MM.1S (cell line): ENCODE measurements at regions not wholly inside any gene's neighbourhood (a gene's known extent, or its start where the extent isn't known, plus 50 kb on each side); places are given as distances from the start of the nearest gene placed in this dataset.

Source experiments
- DNase-seq: peaks from one replicate; pipeline ENCODE4 v3.0.0-alpha.2; 2015
- H2AFZ ChIP-seq: fragments of 300-600 bp; sonication (generic); 2 replicates; pipeline ENCODE4 v1.6.0; 2016; ENCODE audit warnings: antibody characterized with exemption, low read length
- H3F3A ChIP-seq: fragments of 300-600 bp; sonication (generic); 2 replicates; pipeline ENCODE4 v1.6.1; 2016; ENCODE audit warnings: mild to moderate bottlenecking, antibody characterized with exemption, low read length, moderate library complexity, mixed read lengths; ENCODE audit not compliant: insufficient read depth
- H3K27ac ChIP-seq: fragments of 300-600 bp; sonication (generic); 2 replicates; pipeline ENCODE4 v1.5.1; 2016; ENCODE audit warnings: mild to moderate bottlenecking, low read length
- H3K27me3 ChIP-seq: fragments of 300-600 bp; sonication (generic); replicated peaks from 2 replicates; pipeline ENCODE4 v1.6.0; 2016; ENCODE audit warnings: low read length; ENCODE audit not compliant: insufficient read depth
- H3K36me3 ChIP-seq: fragments of 300-600 bp; sonication (generic); replicated peaks from 2 replicates; pipeline ENCODE4 v1.6.1; 2016; ENCODE audit warnings: mild to moderate bottlenecking, low read length, mixed read lengths; ENCODE audit not compliant: insufficient read depth
- H3K4me1 ChIP-seq: fragments of 300-600 bp; sonication (generic); 2 replicates; pipeline ENCODE4 v1.6.1; 2016; ENCODE audit warnings: low read length, mixed read lengths
- H3K4me2 ChIP-seq: fragments of 300-600 bp; sonication (generic); 2 replicates; pipeline ENCODE4 v1.6.0; 2016; ENCODE audit warnings: low read depth, low read length
- H3K4me3 ChIP-seq: fragments of 300-600 bp; sonication (generic); 2 replicates; pipeline ENCODE4 v1.5.1; 2016; ENCODE audit warnings: low read length, mixed read lengths
- H3K79me2 ChIP-seq: fragments of 300-600 bp; sonication (generic); 2 replicates; pipeline ENCODE4 v1.6.1; 2016; ENCODE audit warnings: mixed run types, low read length, mixed read lengths
- H3K9ac ChIP-seq: fragments of 300-600 bp; sonication (generic); 2 replicates; pipeline ENCODE4 v1.6.1; 2016; ENCODE audit warnings: low read length, mixed read lengths
- H3K9me2 ChIP-seq: fragments of 300-600 bp; sonication (generic); replicated peaks from 2 replicates; pipeline ENCODE4 v1.6.1; 2016; ENCODE audit warnings: mild to moderate bottlenecking, low read length, mixed read lengths; ENCODE audit not compliant: insufficient read depth
- H3K9me3 ChIP-seq: fragments of 300-600 bp; sonication (generic); replicated peaks from 2 replicates; pipeline ENCODE4 v1.6.1; 2016; ENCODE audit warnings: mild to moderate bottlenecking, low read length, mixed read lengths; ENCODE audit not compliant: insufficient read depth
- H4K20me1 ChIP-seq: fragments of 300-600 bp; sonication (generic); 2 replicates; pipeline ENCODE4 v1.6.1; 2016; ENCODE audit warnings: mild to moderate bottlenecking, low read length, moderate library complexity, mixed read lengths; ENCODE audit not compliant: insufficient read depth
- CTCF ChIP-seq: fragments of 300-600 bp; sonication (generic); IDR thresholded peaks from 2 replicates; pipeline ENCODE4 v1.5.1; 2016; ENCODE audit warnings: antibody characterized with exemption, low read length, mixed read lengths
- EZH2 ChIP-seq: fragments of 300-600 bp; sonication (generic); optimal IDR thresholded peaks from 2 replicates; pipeline ENCODE3; 2017; ENCODE audit warnings: low read depth, mild to moderate bottlenecking, antibody characterized with exemption, low read length, mixed read lengths
- EZH2phosphoT487 ChIP-seq: fragments of 300-600 bp; sonication (generic); IDR thresholded peaks from 2 replicates; pipeline ENCODE4 v1.6.1; 2018; ENCODE audit warnings: antibody characterized with exemption, low read length

GRCh38 chr5:141800617-141801016, 77.6 kb downstream of the PCDH1 start:
- Histone ChIP-seq H4K20me1 (no peaks in the 10 kb centered on the region), H2AFZ (no peak overlapping the region), H3K9me3 (no peaks in the 10 kb centered on the region), H3K79me2 (no peaks in the 10 kb centered on the region), H3K27me3 (no peaks in the 10 kb centered on the region), H3K9ac (no peak overlapping the region), H3K36me3 (no peaks in the 10 kb centered on the region), H3K9me2 (no peaks in the 10 kb centered on the region), H3K4me3 (no peak overlapping the region), H3K27ac (no peak overlapping the region), H3K4me2 (no peak overlapping the region), H3F3A (no peaks in the 10 kb centered on the region), H3K4me1 (no peaks in the 10 kb centered on the region)
- TF ChIP-seq EZH2phosphoT487 (no peak), CTCF (no peak), EZH2 (no peak)
- no peak for DNase-seq

- H3K27me3 ChIP-seq = no peaks in the 10 kb centered on the region
- no peak overlapping the region for H3K4me2 ChIP-seq
- H3K4me3 ChIP-seq = no peak overlapping the region
- H3K4me1 ChIP-seq = no peaks in the 10 kb centered on the region
- no peak overlapping the region for H3K27ac ChIP-seq
- DNase-seq = no peak
- no peaks in the 10 kb centered on the region for H3K9me3 ChIP-seq
- no peaks in the 10 kb centered on the region for H3K36me3 ChIP-seq
- H3F3A ChIP-seq = no peaks in the 10 kb centered on the region
- no peaks in the 10 kb centered on the region for H4K20me1 ChIP-seq
- no peak overlapping the region for H3K9ac ChIP-seq
- H2AFZ ChIP-seq = no peak overlapping the region
- no peaks in the 10 kb centered on the region for H3K79me2 ChIP-seq
- no peak for TF ChIP-seq CTCF
- no peak for TF ChIP-seq EZH2
- TF ChIP-seq EZH2phosphoT487 = no peak
- H3K9me2 ChIP-seq = no peaks in the 10 kb centered on the region
Observed at GRCh38 chr5:141799507-141800167, 78.6 kb downstream of the PCDH1 start.

- H3K9ac ChIP-seq = no peak overlapping the region
- H3F3A ChIP-seq = no peaks in the 10 kb centered on the region
- H3K4me1 ChIP-seq = no peaks in the 10 kb centered on the region
- H2AFZ ChIP-seq = no peak overlapping the region
- H3K27ac ChIP-seq = no peak overlapping the region
- no peak for TF ChIP-seq CTCF
- no peak for TF ChIP-seq EZH2
- TF ChIP-seq EZH2phosphoT487 = no peak
- H3K9me2 ChIP-seq = no peaks in the 10 kb centered on the region
- no peak for DNase-seq
- no peaks in the 10 kb centered on the region for H3K79me2 ChIP-seq
- H3K4me2 ChIP-seq = no peak overlapping the region
- H3K27me3 ChIP-seq = no peaks in the 10 kb centered on the region
- no peaks in the 10 kb centered on the region for H4K20me1 ChIP-seq
- H3K4me3 ChIP-seq = no peak overlapping the region
- no peaks in the 10 kb centered on the region for H3K9me3 ChIP-seq
- no peaks in the 10 kb centered on the region for H3K36me3 ChIP-seq
Observed at GRCh38 chr5:141797425-141797824, 80.8 kb downstream of the PCDH1 start.
